GM21825 (cell line): ENCODE measurements at regions not wholly inside any gene's neighbourhood (a gene's known extent, or its start where the extent isn't known, plus 50 kb on each side); places are given as distances from the start of the nearest gene placed in this dataset.
"Not testable (repeated sequence)": the region's sequence is repeated elsewhere in the genome, so short reads cannot be mapped to it uniquely, and the experiment has no call there.

Source experiments
- ATAC-seq: cut with Tn5 transposase; IDR thresholded peaks from one replicate; pipeline ENCODE4 v1.9.1; 2021; ENCODE audit warnings: mild to moderate bottlenecking, moderate library complexity; ENCODE audit not compliant: unreplicated experiment

DNA sequence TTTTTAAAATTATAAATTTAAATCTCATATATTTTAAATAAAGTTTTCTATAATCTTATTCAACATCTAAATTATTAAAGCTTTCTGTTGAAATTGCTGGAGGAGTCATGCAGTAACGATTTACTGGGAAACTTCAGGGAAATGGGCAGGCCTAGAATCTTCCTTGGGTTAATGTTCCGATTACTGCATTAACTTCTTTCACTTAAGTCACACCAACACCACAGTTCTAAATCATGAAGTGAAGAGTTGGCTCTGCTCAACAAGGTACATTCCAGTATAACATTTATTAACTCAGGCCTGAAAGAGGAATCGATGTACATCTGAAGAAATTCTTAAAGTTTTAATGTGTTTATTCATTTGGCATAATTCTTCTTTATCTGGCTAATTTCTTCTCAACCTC lies 244.3 kb downstream of the CCER1 start:
- ATAC-seq, result no peak

DNA sequence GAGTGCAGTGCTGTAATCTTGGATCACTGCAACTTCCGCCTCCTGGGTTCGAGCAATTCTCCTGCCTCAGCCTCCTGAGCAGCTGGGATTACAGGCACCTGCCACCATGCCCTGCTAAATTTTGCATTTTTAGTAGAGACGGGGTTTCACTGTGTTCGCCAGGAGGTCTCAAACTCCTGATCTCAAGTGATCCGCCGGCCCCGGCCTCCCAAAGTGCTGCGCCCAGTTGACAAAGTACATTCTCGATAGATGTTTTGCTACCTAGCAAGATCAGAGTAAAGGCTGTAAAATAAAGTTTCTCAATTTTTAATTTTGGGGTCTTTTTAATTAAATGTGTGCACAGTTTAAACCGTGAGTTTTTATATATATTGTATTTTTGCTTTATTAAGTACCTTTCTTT lies 248.9 kb downstream of the CCER1 start:
- ATAC-seq, result no peak

DNA sequence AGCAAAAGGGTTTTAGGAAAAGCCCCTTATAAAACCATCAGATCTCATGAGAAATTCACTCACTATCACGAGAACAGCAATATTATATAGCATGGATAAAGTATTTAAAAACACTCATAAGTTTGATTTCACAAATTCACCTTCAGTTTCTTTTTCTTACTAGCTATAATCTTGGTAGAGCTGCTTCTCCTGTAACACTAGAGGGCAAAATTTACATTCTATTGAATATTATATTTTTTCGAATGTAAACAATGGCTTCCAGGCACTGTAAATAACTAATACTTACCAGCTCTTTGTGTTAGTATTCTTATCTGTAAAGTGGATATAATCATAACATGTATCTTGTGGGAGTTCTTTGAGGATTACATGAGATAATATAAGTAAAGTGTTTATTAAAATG lies 259.6 kb downstream of the CCER1 start:
- no peak for ATAC-seq

DNA sequence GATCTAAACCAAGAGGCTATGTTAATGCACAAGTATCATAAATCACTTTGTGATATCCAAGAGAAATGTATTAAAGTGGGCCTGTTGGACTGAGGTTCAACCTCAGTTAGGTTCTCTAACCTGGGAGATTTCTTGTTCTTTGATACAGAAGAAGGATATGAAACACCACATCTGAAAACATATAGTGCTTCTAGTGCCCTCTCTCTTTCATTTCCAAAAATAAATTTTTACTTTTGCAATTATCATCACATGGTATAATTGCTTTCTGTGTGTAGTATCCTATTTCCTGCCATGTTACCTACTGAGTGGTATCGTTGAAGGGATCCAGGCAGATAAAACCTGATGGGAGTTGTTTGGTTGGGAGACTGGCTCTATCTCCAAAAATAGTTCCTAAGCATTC lies 264.9 kb downstream of the CCER1 start:
- ATAC-seq, result no peak

DNA sequence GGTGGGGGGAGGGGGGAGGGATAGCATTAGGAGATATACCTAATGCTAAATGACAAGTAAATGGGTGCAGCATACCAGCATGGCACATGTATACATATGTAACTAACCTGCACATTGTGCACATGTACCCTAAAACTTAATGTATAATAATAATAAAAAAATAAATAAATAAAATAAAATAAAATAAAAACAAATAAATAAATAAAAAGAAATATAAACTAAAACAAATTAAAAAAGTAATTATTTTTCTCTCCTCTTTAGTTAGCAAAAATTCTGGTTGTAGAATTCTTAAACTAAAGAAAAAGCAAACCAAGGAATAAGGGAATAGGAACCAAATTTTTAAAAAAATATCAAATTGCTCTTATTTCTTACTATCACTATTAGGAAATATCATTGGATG lies 267.3 kb downstream of the CCER1 start:
- not testable (repeated sequence) for ATAC-seq

DNA sequence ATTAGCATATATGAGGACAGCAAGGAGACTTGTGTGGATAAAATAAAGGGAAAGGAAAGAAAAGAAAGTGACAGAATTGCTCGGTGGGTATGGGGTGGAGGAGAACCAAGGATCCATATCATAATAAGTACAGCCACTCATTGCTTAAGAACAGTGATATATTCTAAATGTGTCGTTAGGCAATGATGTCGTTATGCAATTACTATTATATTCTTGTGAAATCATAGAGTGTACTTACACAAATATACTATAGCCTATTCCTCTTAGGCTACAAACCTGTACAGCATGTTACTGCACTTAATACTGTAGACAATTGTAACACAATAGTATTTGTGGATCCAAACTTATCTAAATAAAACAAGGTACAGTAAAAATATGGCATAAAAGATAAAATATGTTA lies 271.1 kb downstream of the CCER1 start:
- ATAC-seq, result no peak

DNA sequence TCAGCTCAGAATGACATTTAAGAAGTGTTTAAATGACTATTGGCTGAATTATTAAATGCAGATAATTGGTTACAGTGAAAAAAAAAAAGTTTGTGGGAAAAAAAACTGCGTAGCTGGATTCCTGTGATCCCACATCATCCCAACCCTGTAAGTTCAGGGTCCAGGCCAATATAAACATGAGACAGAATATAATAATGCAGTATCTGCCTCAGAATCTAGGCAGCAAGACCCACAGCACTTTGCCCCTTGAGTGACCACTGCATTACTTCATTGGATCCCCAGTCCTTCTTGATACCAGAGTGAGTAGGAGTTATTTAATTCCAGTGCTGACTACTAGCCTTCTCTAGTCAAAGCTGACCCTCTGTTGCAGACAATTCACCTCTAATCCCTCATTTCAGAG lies 272.6 kb downstream of the CCER1 start:
- ATAC-seq, result no peak

DNA sequence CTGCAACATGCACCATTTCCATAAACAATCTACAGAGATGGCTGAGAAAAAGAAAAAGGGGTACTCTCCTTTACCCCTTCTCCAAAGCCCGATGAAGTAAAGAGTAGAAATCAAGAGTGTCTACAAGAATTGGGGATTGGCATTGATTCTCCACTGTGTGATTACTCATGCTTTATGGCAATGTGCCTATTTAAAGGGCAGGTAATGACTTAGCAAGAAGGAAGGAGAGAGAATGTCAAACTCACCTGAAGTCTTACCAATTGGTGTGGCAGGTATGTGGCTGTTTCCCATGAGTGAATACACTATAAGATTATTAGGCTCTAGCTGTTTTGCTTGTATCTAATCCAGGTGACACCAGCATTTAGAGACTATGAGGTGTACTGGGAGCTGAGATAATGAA lies 275.3 kb downstream of the CCER1 start:
- no peak for ATAC-seq

DNA sequence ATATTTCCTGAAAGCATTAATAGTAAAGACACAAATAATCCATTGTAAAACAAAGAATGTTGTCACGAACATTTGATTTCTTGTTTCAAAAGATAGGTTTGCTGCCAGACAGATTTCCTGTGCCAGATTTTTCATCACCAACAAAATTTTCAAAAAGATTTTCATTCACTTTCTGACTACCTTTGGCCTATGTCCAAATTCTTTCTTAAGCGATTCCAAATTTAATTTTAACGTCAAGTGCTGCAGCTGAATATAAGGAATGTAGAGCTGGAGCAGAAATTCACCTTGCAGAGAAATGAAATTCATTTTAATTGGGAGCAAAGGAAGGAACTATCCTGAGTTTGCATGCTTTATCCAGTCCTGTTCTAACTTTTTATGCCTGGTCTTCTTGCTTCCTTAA lies 277.4 kb downstream of the CCER1 start:
- no peak for ATAC-seq

DNA sequence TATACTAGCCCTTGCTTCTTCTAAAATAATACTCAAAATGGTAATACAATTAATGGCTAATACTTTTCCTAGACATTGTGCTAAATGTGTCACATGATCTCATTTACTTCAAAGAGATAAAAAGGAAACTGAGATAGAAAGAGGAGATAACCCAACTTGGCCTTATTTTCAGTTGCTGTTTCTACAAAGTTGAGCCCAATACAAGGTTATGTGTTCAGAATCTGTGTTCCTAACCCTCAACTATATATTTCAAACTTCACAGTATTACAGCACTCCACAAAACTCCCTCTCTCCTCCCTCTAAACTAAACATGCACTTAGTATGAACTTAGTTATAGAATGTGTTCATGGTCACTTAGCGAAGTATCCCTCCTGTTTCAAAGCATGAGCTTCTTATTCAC lies 277.9 kb downstream of the CCER1 start:
- ATAC-seq, result no peak

DNA sequence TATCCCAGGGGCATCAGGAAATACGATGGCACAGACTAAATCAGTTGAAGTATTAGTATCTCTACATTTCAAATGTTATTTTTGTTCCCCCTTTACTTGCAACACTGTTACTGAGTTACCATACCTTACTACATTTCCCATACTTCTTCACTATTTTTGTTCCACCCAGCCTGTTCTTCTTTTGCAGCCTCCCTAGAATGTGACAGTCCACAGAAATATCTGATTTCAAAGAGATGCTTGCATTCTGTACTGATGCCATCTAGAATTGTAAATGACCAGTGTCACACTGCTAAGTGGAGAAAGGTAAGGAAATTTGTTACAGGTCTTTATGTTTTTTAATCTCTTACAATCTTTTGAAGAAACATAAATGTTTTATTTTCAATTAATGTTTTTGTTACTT lies 279.9 kb downstream of the CCER1 start:
- ATAC-seq, result no peak

DNA sequence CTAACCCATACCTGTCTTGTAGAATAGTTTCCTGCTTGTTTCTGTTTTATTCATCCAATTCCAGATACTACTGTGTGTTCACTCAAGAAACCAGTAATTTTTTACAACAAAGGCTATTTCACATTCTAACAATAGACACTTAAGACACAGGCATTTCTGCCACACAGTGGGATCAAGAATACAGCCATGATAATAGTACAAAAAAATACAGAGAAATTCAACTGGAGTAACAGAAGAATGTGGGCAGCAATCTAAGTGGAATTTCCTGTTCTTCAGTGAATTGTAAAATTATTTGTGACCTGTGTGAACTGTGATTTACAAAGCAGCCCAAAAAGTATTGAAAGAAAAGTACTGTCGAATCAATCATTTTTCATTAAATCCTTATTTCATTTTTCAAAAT lies 282.9 kb downstream of the CCER1 start:
- ATAC-seq, result no peak

DNA sequence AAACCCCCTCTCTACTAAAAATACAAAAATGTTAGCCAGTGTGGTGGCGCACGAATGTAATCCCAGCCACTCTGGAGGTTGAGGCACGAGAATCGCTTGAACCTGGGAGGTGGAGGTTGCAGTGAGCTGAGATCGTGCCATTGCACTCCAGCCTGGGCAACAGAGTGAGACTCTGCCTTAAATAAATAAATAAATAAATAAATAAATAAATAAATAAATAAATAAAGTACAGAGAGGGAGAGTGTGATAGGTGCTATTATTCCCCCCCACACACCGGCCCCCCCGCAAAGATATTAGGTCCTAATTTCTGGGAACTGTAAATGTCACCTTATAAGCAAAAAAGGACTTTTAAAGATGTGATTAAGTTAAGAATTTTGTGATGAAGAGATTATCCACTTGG lies 291.0 kb downstream of the CCER1 start:
- ATAC-seq, result not testable (repeated sequence)

DNA sequence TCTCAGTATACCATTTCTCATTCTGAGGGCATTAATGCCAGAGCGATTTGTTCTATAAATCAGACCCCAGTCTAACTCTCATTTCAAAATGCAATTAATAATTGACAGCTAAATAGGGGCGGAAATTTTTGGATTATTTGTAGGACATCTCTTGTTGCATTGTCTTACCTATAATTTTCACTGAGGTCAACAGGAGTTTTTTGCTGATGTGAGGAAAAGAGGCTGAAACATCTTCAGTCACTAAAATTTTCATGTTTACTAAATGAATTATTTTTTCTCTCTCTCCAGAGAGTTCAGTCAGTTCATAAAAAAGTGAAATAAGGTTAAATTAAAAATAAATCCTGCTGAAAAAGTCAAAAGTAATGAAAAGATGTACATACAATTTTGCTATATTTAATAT lies 295.9 kb downstream of the CCER1 start:
- ATAC-seq, result no peak

DNA sequence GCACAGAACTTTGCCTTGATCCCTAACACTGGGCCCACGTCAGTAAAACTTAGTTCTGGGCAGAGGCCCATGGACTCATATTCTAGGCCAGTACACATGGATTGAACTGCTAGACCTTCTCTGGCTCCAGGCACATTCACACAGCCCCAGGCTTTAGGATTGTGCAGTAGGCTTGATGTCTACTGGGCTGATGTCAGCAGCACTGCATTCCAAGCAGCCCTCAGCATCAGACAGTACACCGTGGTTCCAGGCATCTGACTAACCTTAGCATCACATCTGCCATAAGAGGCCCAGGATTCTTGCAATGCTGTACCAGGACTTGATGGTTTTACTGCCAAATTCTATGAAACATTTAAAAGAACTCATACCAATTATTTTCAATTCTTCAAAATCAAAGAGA lies 301.9 kb downstream of the CCER1 start:
- ATAC-seq, result no peak

DNA sequence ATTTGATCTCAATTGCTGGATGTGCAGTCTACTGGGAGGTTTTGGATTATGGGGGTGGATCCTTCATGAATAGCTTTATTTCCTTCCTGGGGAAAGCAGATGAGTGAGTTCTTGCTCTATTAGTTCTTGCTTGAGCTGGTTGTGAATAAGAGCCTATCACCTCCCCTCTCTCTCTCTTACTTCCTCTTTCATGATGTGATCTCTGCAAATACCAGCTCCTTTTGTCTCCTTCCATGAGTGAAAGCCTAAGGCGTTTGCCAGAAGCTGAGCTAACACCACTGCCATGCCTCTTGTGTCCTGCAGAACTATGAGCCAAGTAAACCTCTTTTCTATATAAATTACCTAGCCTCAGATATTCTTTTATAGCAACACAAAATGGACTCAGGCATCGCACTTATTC lies 302.7 kb downstream of the CCER1 start:
- no peak for ATAC-seq

DNA sequence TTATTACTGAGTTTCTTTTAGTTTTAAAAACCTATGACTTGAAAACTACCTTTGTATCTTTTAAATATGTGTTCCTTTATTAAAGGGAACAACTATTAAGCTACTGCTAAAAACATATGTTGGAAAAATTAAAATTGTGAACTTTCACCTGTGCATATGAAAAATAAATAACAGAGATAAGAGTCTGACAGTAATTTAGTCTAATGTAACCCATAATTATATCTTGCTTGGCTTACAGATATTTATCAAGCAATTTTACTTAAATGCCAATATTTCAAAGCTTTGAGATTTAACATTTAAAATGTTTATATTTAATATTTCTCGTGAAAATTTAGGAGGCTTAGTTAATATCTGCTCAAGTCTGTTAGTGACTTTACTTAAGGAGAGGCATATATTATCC lies 309.8 kb downstream of the CCER1 start:
- no peak for ATAC-seq

DNA sequence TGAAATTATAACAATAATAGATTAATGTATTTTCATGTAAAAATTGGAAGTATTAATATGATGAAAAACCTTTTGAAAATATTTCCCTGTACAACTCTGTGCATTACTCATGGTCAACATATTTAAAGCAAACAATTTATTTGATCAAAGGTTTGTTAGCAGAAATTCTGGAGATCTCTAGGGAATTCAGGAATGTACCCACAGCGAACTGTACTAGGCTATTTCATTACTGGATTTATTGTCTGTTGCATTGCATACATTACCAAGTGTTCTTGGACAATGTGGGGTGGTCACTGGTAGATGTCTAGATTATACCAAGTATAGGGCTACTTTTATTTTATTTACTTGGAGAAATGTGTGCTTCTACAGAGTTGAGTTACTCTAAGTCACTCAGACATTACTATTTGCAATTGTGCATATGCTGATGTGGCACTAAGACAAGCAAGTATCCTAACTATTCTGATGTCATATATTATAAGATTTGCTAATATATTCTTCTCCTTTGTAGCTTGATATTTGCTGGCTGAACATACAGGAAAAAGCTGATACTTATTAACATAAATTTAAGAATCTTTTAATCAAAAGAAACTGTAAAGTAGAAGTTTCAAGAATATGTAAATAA lies 323.3 kb downstream of the CCER1 start:
- no peak for ATAC-seq

DNA sequence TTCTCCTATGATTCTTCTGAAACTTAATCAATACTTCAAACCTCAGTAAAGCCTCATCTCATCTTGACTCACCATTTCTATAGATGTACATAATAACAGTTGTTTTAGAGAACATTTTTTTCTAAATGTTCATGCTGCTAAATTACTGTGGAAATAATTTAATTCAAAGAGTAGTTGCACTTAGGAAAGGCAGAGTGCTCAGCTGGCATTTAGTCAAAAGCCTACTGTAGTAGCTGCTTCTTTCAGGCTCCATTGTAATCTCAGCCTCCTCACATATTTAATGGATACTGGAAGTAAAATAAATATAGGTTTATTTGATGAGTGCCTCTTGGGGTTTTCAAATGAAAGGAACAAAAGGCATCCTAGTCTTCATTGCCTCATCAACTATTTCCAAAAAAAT lies 325.0 kb downstream of the CCER1 start:
- ATAC-seq, result no peak

DNA sequence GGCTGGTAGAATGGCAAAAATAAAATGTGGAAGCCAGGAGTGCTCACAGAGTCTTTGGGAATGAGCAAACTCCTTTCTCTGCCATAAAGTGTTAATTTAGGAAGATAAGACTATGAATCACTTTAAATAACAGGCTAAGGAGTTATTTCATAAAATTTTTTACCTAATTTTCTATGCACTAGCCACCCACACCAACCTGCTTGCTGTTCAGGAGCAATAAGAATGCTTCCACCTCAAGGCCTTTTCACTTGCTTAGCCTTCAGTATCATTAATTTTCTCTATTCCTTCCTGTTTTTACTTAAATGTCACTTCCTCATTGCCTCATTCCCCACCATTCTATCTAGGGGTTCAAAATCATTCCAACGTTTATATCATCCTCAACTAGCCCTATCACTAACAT lies 326.8 kb downstream of the CCER1 start:
- ATAC-seq, result no peak

DNA sequence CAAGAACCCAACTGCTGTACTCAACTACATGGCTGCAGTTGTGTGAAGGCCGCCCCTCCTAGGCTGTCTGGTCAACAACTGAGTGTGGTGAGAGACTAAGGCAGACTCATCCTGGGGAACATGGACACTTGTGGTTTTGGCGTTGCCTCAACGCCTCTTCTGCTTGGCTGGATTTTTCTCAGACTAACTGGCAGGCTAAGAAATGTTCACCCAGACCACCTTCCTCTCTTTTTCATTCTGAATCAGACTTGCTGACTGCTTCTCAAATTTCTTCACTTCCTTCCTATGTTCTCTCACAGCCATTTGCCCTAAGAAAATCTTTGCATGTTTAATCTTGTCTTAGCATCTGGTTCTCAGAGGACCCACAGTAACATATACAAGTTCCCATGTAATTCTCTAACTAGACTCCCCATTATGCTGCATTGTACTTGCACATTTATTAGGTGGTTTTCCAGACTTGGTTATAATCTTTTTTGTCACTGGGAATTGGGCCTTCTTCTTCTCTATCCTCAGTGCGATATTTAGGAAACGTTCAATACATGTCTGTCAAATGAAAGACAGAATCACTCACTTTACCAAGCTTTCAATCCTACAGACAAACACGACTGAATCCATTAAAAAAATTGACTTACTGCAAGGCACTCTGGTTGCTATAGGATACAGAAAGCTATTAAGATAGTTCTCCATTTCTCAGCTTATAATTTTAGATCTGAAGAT lies 327.6 kb downstream of the CCER1 start:
- no peak for ATAC-seq

DNA sequence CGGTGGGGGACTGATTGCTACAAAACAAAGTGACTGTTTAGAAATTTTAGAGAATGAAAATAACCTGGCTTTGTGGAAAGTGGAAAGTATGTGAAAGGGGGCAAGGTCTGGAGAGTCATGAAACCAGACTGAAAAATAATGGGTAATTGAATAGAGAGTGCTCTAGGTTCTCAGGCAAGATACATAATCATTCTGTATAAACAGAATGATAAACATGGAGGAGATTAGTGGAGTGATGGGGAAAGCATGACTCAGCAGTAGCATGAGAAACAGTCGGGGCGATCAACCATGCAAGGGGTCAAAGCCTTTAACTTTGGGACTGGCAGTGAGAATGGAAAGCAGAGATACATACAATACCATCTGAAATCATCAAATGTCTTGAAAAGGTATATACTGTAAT lies 332.5 kb downstream of the CCER1 start:
- no peak for ATAC-seq

DNA sequence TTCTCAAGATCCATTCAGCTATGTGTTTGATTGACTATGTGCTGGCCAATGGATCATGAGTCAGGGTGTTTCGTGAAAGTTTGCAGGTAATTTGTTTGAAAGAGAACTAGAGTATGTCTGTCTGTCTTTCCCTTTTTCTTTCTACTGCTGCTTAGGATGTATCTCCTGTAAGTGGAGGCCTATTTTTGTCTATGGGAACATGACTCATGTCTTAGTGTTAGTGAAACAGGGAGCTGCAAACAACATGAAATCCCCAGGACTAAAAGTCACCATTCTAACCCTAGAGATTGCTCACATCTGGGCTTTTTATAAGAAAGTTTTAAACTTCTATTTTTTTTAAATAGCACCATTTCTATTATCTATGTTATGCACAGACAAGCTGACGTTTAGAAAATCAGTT lies 333.0 kb downstream of the CCER1 start:
- no peak for ATAC-seq
